Left hindlimb (tissue), 1 donor: ENCODE measurements at regions not wholly inside any gene's neighbourhood (a gene's known extent, or its start where the extent isn't known, plus 50 kb on each side); places are given as distances from the start of the nearest gene placed in this dataset.
"Not testable (repeated sequence)": the region's sequence is repeated elsewhere in the genome, so short reads cannot be mapped to it uniquely, and the experiment has no call there.

Experiments
- DNase-seq: peaks from one replicate; pipeline ENCODE4 v3.0.0-alpha.2; 2018

DNA sequence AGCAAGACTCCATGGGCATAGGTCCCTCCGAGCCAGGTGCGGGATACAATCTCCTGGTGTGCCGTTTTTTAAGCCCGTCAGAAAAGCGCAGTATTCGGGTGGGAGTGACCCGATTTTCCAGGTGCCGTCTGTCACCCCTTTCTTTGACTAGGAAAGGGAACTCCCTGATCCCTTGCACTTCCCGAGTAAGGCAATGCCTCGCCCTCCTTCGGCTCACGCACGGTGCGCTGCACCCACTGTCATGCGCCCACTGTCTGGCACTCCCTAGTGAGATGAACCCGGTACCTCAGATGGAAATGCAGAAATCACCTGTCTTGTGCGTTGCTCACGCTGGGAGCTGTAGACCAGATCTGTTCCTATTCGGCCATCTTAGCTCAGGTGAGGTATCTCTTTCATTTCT is 344.1 kb upstream of the ZNF32 start:
- not testable (repeated sequence) for DNase-seq

DNA sequence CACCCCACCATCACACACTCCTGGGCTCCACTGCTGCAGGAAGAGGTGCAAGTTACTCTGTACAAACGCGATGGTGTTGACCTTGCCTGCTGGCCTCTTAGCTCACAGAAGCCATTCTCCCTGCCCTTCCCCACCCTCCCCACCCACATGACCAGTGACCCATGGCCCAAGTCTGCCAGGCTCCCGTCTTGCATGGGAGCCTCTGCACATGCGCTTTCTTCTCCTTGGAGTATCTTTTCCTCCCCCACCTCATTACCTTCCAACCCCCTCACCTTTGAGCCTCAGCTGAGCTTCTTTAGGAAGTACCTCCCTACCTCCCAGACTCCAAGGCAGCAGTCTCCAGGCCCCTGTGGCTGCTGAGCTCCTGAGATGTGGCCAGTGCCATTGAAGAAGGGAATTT is 337.7 kb upstream of the ZNF32 start:
- DNase-seq: no peak

DNA sequence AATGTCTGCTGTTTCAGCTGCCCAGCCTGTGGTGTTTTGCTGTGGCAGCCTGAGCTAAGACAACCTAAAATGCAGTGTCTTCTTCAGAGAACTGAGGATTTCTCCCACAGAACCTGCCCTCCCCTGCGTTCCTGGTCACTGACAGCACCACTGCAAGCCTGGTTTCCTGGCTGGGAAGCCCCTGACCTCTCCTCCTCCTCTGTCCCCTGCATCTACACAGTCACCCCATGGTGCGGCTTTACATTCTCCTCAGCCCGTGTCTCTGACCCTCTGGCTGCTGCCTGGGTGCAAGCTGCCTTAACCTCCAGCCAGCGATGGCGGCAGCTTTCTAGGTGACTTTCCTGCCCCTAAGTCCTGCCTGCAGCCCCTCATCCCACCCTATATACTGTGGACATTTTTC is 337.3 kb upstream of the ZNF32 start:
- no peak for DNase-seq

DNA sequence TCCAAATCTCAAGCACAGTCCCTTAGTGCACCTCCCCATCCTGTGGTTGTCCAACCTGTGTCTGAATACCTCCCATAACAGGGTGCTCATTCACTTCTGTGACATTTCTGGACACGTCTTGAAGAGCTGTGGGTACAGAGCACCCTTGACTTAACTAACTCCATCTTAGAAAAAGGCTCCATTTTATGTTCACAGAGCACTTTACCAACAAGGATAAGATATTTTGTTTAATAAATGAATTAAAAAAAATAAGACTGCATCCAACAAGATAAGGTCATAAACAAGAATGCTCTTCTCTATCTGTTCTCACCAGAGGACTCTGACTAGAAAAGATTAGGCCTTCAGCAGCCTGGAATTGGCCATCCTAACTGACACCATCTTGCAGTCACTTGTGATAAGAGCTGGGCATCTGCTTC is 335.2 kb upstream of the ZNF32 start:
- DNase-seq: no peak

DNA sequence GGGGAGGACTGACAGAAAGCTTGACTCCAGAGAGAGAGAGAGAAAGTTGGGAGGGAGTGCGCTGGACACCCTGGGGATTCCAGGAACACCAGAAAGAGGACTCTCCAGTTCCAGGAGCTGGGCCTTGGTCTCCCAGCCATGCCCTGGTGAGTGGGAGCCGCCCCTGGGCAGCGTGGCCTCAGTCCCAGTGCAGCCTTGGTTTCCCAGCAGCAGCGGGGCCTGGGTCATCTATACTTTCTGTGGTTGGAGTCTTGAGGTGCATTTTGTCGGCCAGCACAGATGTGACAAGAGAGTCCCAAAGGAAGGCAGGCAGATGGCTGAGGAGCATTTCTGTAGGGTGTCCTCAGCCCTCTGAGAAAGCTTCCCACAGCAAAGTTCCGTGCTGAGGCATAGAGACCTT is 334.7 kb upstream of the ZNF32 start:
- no peak for DNase-seq

DNA sequence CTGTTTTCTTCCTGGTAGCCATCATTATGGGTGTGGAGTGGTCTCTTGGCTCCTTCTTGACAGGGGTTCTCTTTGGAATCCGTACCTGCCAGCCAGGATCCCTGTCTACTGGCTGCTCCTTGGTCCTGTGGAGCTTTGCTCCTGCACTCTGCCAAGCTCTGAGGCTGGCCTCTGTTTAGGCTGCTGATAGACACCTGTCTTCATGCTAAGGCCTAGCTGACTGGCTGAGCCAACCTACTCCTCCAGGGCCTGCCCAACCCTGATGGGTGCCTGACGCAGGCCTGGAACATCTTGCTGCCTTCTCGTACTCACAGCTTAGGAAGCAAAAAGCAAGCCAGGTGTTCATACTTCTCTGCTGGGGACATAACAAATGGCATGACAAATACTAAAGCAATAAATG is 333.6 kb upstream of the ZNF32 start:
- no peak for DNase-seq

DNA sequence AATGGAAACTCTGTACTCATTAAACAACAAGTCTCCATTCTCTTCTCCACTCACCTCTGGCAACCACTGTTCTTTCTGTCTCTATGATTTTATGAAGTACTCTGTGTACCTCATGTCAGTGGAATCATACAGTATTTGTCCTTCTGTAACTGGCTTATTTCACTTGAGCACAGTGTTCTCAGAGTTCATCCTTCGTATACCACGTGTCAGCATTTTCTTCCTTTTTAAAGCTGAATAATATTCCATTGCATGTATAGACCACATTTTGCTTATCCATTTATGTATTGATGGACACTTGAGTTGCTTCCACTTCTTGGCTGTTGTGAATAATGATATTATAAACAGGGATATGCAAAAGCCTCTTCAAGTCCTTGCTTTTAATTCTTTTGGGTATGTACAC is 333.0 kb upstream of the ZNF32 start:
- no peak for DNase-seq

DNA sequence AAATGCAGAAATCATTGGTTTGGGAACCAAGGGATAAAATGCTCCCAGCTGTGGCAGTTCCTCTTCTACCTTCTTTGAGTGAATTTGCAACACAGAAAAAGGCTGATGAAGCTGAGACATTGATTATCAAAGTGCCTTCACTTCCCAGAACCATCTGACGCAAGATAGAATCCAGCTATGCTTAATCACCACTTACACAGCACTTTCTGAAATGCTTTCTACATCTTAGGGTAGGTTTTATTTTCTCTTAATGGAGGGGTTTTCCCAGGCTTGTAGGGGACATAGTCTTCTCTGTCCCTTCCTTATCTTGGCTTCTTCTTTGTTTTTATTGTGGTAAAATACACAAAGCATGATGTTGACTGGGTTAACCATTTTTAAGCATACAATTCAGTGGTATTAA is 332.6 kb upstream of the ZNF32 start:
- no peak for DNase-seq

DNA sequence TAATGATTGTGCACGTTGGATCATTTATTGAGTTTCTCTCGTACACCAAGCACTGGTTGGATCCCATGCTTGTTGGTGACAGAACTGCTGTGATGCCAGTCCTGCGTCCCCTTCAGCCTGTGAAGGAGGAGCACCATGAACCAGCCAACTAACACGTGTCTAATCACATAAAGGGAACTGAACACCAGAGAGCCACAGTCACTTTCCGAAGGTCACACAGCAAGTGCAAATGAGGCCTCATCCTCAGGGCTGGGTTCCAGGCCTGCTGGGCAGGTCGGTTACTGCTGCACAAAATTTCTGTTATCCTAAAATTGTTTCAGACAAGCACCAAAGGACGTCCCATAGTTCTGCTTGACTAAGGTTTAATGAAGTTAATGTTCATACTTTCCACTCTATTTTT is 332.0 kb upstream of the ZNF32 start:
- no peak for DNase-seq

DNA sequence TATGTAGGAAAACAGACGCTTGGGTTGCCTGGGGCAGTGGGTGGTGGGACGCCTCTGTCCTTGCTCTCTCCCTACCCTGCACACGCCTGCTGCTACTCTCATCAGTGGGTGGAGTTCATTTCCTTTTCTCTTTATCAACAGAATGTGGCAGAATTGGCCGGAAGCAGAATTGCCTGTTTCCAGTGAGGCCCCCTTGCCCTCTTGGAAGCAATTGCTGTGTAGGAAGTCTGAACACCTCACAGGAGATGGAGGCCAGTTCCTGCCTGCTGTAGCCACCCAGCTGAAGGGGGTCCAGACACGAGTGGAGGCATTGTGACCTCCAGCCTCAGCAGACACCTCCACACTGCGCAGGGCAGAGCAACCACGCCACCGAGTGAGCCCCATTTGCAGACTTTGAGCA is 331.6 kb upstream of the ZNF32 start:
- DNase-seq: no peak

DNA sequence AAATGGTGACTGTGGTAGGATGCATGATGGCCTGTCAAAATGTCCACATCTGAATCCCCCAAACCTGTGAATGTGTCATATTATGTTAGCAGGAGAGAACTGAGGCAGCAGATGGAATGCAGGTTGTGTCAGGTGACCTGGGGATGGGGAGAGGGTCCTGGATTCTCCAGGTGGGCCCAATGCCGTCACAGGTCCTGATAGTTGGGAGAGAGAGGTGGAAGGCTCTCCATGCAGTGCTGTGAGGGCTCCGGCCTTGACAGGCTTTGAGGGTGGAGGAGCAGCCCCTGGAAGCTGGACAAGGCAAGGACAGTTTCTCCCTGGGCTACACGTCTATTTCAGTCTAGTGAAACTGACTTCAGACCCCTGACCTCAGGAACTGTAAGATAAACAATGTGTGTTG is 330.9 kb upstream of the ZNF32 start:
- DNase-seq: no peak

DNA sequence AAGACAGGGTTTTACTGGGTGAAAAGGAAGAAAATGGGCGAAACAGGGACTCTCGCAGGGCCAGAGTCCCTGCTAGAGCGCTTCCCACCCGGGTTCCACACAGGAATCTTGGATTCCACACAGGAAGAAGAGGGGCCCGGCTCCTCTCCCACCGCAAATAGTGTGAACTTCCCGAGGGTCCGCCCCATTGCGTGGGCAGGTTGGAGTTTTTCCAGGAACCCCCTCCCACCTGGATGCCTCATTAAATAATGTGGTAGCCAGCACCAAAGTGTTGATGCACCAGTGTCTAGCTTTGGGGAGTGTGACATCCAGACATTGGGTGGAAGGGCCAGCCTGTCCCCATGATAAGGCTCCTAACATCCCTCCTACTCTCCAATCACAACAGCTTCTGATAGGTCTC is 330.3 kb upstream of the ZNF32 start:
- no peak for DNase-seq

DNA sequence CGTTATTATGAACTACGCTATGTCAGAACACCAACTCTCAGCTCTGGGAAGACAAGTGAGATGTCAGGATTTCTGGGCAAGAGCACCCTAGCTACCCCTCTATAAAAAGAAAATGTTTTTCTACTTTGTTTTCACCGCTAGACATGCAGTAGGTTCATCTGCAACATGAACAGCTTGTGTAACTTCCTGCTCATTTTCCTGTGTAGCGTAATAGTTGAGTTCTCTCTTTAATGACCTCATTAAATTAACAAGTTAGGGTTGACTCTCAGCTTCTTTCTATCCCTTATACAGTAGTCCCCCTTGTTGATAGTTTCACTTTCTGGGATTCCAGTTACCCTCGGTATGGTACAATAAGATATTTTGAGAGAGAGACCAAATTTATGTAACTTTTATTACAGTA is 329.4 kb upstream of the ZNF32 start:
- no peak for DNase-seq

DNA sequence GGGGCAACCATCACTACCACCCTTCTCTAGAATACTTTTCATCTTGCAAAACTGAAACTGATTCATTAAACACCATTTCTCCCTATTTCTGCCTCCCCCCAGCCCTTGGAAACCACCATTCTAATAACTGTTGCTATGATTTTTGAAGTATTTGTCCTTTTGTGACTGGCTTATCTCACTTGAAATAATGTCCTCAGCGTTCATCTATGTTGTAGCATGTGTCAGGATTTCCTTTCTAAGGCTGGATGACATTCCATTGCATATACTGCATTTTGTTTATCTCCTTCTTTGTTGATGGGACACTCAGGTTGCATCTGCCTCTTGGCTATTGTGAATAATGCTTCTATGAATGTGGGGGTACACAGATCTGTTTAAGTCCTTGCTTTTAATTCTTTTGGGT is 327.6 kb upstream of the ZNF32 start:
- no peak for DNase-seq

DNA sequence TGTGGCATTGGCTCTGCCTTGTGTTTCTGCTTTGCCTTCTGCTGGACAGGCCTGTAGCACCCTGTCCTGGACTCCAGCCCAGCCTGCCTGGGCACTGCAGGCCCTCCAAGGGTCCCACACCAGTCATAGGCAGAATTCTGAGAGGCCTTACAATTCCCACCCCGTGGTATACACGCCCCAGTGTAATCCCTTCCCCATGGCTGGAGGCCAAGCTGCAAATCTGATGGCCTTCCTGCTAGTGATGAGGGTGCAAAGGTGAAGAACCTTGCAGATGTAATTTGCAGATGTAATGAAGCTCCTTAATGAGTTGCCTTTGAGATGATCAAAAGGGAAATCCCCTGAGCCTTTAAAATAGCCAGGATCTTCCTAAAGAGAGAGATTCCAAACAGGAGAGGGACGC is 325.1 kb upstream of the ZNF32 start:
- no peak for DNase-seq

DNA sequence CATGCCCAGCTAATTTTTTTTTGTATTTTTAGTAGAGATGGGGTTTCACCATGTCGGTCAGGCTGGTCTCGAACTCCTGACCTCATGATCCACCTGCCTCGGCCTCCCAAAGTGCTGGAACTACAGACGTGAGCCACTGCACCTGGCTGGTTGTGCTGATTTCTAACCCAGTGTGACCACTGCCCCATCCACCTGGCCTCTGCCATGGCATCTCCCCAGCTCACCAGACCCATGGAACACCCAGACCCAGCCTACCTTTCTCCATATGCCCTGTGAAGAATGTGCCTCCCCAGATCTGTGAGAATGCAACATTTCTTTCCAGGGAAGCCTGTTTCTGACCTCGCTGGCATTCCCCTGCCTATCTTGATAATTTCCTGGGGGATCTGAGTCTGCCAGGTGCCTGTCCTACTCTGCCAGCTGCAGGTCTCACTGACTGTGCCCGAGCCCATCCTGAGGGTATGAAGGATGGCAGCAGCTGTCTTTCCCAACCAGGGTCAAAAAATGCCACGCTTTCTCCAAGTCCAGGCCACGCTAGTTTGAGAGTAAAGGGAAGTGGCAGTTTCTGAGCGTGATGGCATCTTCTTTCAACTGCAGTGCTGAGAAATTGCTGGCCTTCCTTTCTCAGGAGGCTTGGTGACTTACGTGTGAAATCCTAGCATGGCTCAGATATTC is 324.4 kb upstream of the ZNF32 start:
- no peak for DNase-seq

DNA sequence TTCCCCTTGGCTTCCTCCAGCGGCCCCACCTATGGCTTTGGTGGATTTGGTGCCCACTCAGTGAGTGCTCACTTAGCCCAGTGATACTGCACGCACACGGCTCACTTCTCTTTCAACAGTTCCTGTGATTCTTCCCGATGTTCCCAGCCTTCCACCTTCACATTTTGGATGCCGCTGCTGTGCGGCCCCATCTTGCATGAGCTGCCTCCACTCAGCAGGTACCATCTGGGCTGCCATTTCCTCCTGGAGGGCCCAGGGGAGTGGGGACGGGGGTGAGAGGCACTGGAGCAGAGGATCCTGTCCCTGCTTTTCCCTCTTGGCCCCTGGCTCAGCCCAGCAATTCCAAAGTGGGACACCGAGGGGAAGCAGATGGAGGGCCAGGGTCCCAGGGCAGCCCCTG is 323.3 kb upstream of the ZNF32 start:
- DNase-seq: no peak

DNA sequence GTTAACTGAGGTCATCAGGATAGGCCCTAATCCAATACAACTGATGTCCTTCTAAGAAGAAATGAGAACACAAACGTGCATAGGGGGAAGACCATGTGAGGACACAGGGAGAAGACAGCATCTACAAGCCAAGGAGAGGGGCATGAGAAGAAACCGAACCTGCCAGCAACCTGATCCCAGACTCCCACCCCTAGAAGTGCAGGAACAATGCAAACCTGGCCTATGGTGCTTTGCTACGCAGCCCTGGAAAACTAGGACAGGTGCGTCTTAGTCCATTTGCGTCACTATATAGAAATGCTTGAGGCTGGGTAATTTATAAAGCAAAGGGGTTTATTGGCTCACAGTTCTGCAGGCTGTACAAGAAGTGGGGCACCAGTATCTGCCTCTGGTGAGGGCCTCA is 322.6 kb upstream of the ZNF32 start:
- no peak for DNase-seq

DNA sequence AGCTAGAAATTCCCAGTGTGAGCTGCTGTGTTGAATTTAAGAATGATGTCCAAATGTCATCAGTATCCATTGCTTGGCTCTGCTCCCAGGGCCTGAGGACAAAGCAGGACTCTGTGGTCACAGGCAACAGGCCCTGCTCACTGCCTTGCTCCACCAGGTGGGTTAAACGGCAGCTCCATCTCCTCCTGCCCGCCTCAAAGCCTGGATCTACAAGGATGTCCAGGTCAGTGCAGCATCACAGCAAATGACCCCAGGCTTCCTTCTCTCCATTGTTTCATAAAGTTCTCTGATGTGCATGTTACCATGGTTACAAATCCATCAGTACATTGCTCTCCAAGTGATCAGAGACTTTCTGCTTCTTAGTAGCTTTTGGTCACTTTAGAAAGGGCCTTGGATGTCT is 322.0 kb upstream of the ZNF32 start:
- DNase-seq: no peak

DNA sequence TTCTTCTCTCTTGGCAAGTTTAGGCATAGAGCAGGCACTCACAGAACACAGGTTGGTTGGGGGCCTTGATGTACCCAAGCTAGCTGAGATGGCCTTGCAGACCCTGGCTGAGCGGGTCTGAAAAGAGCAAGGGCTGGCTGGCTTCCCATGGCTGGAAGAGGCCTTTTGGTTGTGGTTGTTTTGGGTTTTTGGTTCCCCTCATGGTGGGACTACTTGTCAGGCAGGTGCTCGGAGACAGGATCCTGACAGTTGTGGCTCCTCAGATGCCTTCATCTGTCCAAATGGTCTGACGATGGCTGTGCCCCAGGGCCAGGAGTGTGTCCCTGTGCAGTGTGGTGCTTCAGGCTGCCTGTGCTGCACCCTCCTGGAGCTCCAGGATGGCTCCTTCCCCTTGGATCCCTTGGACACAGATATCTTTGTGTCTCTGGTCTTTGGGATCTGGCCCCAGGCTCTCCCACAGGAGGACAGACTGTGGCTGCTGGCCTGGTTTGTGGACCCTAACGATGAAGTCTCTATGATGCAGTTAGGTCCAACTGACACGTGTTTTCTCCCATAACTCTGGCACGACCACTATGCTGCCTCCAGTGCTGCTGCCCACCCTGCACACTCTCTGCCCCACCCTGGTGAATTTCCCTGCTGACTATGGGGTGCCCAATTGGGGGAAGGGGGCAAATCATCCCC is 321.5 kb upstream of the ZNF32 start:
- DNase-seq: no peak

DNA sequence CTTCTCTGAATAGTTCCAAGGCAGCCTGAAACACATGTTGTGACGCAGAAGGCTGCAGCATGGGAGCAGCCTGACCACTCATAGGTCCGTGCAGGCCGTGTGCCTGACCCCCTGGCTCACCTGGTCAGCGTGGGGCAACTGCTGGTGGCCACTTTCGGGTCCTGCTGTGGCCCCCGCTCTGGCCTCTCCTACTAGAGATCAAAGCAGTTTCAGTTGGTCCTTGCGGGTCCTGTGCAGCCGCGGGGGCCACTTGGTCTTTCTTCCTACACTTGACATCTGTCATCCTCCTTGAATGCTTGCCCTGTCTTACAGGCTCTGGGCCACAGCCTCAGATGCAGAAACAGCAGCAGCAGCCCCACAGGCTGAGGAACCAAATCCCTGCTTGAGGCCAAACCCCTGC is 320.8 kb upstream of the ZNF32 start:
- no peak for DNase-seq

DNA sequence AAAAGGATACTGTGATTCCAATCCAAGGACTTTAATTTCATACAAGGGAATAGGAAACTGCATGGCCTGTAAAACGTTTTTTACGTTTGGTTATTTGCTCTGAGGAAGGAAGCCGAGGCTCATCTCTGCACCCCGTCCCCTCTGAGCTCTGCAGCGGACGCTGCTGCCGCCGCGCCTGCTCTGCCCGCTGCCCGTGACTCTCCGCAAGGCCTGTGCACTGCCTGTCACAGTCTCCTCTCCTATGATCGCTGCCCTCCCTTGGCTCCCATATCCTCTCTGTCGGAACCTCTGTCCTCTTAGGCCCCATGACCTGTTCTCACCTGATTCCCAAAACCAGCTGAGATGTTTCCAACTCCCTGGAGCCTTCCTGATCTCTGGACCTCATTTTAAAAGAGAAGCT is 320.3 kb upstream of the ZNF32 start:
- DNase-seq: no peak

DNA sequence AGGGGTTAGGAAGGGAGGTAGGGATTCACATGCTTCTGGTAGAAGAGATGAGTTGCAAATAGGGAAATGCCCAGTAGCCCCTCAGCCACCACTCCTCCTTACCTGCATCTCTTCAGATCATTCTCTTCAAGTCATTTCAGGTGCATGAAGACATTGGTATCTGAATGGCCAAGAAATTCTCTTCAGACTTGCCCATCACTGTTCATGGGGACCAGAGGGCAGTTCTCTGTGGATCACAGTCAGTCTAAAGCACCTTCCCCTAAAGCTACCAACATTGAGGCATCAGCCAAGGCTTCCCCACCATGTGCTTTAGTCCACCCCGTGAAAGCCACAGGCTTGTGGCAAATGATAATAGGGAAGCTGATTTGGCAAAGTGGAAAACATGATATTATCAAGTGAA is 319.4 kb upstream of the ZNF32 start:
- DNase-seq: no peak

DNA sequence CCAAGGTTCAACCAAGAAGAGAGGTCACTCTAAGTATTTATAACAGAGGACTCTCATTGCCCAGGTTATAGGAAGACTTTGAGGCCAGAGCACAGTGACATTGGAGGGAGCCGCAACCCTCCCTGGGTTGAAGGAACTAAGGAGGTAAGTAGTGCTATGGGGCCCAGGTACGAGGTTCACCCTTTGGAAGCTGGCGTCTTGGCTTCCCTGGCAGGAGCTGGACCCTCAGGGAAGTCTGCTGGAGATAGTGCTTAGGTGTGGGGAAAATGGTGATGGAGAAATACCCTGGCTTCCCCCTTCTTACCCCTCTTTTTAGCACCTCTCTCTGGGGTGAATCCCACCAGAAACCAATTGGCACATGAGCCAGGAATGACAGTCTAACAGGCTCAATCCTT is 317.9 kb upstream of the ZNF32 start:
- DNase-seq: no peak

DNA sequence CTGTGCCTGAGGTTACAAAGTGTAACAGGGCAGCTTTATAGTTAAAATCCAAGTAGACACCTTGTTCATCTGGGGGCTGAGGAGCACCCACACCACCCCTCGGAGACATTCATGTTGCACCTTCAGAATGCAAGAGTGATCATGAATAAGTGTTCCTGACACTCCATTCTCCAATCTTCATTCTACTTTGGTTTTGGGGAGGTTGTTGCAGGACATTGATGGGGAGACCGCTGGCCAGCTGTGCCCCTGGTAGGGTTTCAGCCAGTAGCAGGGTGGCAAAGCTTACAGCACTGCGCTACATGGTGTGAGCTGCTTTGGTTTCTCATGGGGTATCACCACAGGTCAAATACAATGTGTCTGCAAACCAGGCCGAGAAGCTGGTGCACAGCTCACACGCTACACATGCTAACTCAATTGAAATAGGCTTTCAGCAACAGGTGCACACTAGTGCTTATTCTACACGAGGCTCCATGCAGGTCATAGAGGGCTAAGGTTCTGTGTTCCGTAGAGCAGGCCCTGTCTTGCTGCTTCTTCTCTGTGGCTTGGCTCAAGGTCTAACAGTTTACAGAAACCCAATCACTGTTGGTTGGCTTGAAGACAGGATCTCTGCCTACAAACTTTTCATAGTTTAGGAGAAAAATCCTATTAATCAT is 317.4 kb upstream of the ZNF32 start:
- DNase-seq: no peak
